Activated CD4-positive, CD25-positive, alpha-beta regulatory T cell treated with anti-CD3 and anti-CD28 coated beads, Interleukin-2, amount 50 U/mL, for 16 hours (primary cell): ENCODE measurements at regions not wholly inside any gene's neighbourhood (a gene's known extent, or its start where the extent isn't known, plus 50 kb on each side); places are given as distances from the start of the nearest gene placed in this dataset.

Experiments
- DNase-seq: peaks from one replicate; pipeline ENCODE4 v3.0.0-alpha.2; 2020; ENCODE audit warnings: low read depth, low spot score

- DNase-seq: no peak
Observed at GRCh38 chr5:62256161-62257019, 49.6 kb upstream of the KIF2A start.
